MM.1S (cell line): ENCODE measurements at regions not wholly inside any gene's neighbourhood (a gene's known extent, or its start where the extent isn't known, plus 50 kb on each side); places are given as distances from the start of the nearest gene placed in this dataset.
"Not testable (repeated sequence)": the region's sequence is repeated elsewhere in the genome, so short reads cannot be mapped to it uniquely, and the experiment has no call there.

Source experiments
- DNase-seq: peaks from one replicate; pipeline ENCODE4 v3.0.0-alpha.2; 2015
- H2AFZ ChIP-seq: fragments of 300-600 bp; sonication (generic); 2 replicates; pipeline ENCODE4 v1.6.0; 2016; ENCODE audit warnings: antibody characterized with exemption, low read length
- H3F3A ChIP-seq: fragments of 300-600 bp; sonication (generic); 2 replicates; pipeline ENCODE4 v1.6.1; 2016; ENCODE audit warnings: mild to moderate bottlenecking, antibody characterized with exemption, low read length, moderate library complexity, mixed read lengths; ENCODE audit not compliant: insufficient read depth
- H3K27ac ChIP-seq: fragments of 300-600 bp; sonication (generic); 2 replicates; pipeline ENCODE4 v1.5.1; 2016; ENCODE audit warnings: mild to moderate bottlenecking, low read length
- H3K27me3 ChIP-seq: fragments of 300-600 bp; sonication (generic); replicated peaks from 2 replicates; pipeline ENCODE4 v1.6.0; 2016; ENCODE audit warnings: low read length; ENCODE audit not compliant: insufficient read depth
- H3K36me3 ChIP-seq: fragments of 300-600 bp; sonication (generic); replicated peaks from 2 replicates; pipeline ENCODE4 v1.6.1; 2016; ENCODE audit warnings: mild to moderate bottlenecking, low read length, mixed read lengths; ENCODE audit not compliant: insufficient read depth
- H3K4me1 ChIP-seq: fragments of 300-600 bp; sonication (generic); 2 replicates; pipeline ENCODE4 v1.6.1; 2016; ENCODE audit warnings: low read length, mixed read lengths
- H3K4me2 ChIP-seq: fragments of 300-600 bp; sonication (generic); 2 replicates; pipeline ENCODE4 v1.6.0; 2016; ENCODE audit warnings: low read depth, low read length
- H3K4me3 ChIP-seq: fragments of 300-600 bp; sonication (generic); 2 replicates; pipeline ENCODE4 v1.5.1; 2016; ENCODE audit warnings: low read length, mixed read lengths
- H3K79me2 ChIP-seq: fragments of 300-600 bp; sonication (generic); 2 replicates; pipeline ENCODE4 v1.6.1; 2016; ENCODE audit warnings: mixed run types, low read length, mixed read lengths
- H3K9ac ChIP-seq: fragments of 300-600 bp; sonication (generic); 2 replicates; pipeline ENCODE4 v1.6.1; 2016; ENCODE audit warnings: low read length, mixed read lengths
- H3K9me2 ChIP-seq: fragments of 300-600 bp; sonication (generic); replicated peaks from 2 replicates; pipeline ENCODE4 v1.6.1; 2016; ENCODE audit warnings: mild to moderate bottlenecking, low read length, mixed read lengths; ENCODE audit not compliant: insufficient read depth
- H3K9me3 ChIP-seq: fragments of 300-600 bp; sonication (generic); replicated peaks from 2 replicates; pipeline ENCODE4 v1.6.1; 2016; ENCODE audit warnings: mild to moderate bottlenecking, low read length, mixed read lengths; ENCODE audit not compliant: insufficient read depth
- H4K20me1 ChIP-seq: fragments of 300-600 bp; sonication (generic); 2 replicates; pipeline ENCODE4 v1.6.1; 2016; ENCODE audit warnings: mild to moderate bottlenecking, low read length, moderate library complexity, mixed read lengths; ENCODE audit not compliant: insufficient read depth
- EZH2 ChIP-seq: fragments of 300-600 bp; sonication (generic); optimal IDR thresholded peaks from 2 replicates; pipeline ENCODE3; 2017; ENCODE audit warnings: low read depth, mild to moderate bottlenecking, antibody characterized with exemption, low read length, mixed read lengths
- EZH2phosphoT487 ChIP-seq: fragments of 300-600 bp; sonication (generic); IDR thresholded peaks from 2 replicates; pipeline ENCODE4 v1.6.1; 2018; ENCODE audit warnings: antibody characterized with exemption, low read length
- TF ChIP-seq, protein P1 (sequence below): fragments of 300-600 bp; sonication (generic); IDR thresholded peaks from 2 replicates; pipeline ENCODE4 v1.5.1; 2016; ENCODE audit warnings: antibody characterized with exemption, low read length, mixed read lengths

GRCh38 chr10:128191847-128192246 is 65.6 kb upstream of the MKI67 start:
- Histone ChIP-seq H3F3A (no peaks in the 10 kb centered on the region), H3K4me3 (no peak overlapping the region), H3K9me2 (no peaks in the 10 kb centered on the region), H3K27me3 (no peaks in the 10 kb centered on the region), H3K27ac (no peak overlapping the region), H3K9ac (no peak overlapping the region), H2AFZ (no peak overlapping the region), H3K4me2 (no peak overlapping the region), H3K79me2 (no peaks in the 10 kb centered on the region), H3K4me1 (no peaks in the 10 kb centered on the region), H3K9me3 (no peaks in the 10 kb centered on the region), H3K36me3 (no peaks in the 10 kb centered on the region), H4K20me1 (no peaks in the 10 kb centered on the region)
- TF ChIP-seq EZH2phosphoT487 (no peak), EZH2 (no peak)
- DNase-seq = no peak

DNA sequence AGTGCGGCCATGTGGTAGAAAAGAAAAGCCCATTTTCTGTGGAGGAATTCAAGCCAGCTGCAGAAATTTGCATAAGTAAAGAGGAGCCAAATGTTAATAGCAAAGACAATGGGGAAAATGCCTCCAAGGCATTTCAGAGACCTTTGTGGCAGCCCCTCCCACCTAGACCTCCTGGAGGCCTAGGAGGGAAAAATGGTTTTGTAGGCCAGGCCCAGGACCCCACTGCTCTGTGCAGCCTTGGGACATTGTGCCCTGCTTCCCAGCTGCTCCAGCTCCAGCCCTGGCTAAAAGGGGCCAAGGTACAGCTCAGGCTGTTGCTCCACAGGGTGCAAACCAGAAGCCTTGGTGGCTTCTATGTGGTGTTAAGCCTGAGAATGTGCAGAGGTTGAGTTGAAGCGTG is 75.6 kb upstream of the MKI67 start:
- not testable (repeated sequence) for H3F3A ChIP-seq, H3K9ac ChIP-seq, H3K27ac ChIP-seq, H3K36me3 ChIP-seq, DNase-seq, H3K4me2 ChIP-seq, H3K4me1 ChIP-seq, H3K9me2 ChIP-seq, H3K27me3 ChIP-seq, H4K20me1 ChIP-seq, H3K9me3 ChIP-seq, H2AFZ ChIP-seq, H3K79me2 ChIP-seq, H3K4me3 ChIP-seq

- H3K79me2 ChIP-seq = no peaks in the 10 kb centered on the region
- no peak overlapping the region for H3K27ac ChIP-seq
- no peak overlapping the region for H2AFZ ChIP-seq
- H3K9me2 ChIP-seq = no peaks in the 10 kb centered on the region
- H4K20me1 ChIP-seq = no peaks in the 10 kb centered on the region
- H3F3A ChIP-seq = no peaks in the 10 kb centered on the region
- no peaks in the 10 kb centered on the region; the same call in 1 of the 2 replicates for H3K27me3 ChIP-seq
- TF ChIP-seq EZH2 (no peak), EZH2phosphoT487 (no peak)
- TF ChIP-seq, protein P1, sequence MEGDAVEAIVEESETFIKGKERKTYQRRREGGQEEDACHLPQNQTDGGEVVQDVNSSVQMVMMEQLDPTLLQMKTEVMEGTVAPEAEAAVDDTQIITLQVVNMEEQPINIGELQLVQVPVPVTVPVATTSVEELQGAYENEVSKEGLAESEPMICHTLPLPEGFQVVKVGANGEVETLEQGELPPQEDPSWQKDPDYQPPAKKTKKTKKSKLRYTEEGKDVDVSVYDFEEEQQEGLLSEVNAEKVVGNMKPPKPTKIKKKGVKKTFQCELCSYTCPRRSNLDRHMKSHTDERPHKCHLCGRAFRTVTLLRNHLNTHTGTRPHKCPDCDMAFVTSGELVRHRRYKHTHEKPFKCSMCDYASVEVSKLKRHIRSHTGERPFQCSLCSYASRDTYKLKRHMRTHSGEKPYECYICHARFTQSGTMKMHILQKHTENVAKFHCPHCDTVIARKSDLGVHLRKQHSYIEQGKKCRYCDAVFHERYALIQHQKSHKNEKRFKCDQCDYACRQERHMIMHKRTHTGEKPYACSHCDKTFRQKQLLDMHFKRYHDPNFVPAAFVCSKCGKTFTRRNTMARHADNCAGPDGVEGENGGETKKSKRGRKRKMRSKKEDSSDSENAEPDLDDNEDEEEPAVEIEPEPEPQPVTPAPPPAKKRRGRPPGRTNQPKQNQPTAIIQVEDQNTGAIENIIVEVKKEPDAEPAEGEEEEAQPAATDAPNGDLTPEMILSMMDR = no peak
- H3K36me3 ChIP-seq = no peaks in the 10 kb centered on the region
- no peak overlapping the region for H3K4me3 ChIP-seq
- no peak for DNase-seq
- no peak overlapping the region for H3K4me2 ChIP-seq
- no peak overlapping the region for H3K9ac ChIP-seq
- no peaks in the 10 kb centered on the region for H3K4me1 ChIP-seq
- H3K9me3 ChIP-seq = no peaks in the 10 kb centered on the region
Observed at GRCh38 chr10:128203028-128203427, 76.8 kb upstream of the MKI67 start.

DNA sequence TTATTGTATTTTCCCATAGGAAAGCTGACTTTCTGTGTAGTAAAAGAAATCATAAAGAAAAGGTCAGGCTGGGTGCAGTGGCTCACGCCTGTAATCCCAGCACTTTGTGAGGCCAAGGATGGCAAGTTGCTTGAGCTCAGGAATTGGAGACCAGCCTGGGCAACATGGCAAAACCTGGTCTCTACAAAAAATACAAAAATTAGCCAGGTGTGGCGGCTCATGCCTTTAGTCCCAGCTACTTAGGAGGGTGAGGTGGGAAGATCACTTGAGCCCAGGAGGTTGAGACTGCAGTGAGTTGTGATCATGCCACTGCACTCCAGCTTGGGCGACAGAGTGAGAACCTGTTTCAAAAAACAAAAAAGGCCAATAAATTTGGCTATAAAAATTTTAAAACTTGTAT is 79.4 kb upstream of the MKI67 start:
- H3K36me3 ChIP-seq, H2AFZ ChIP-seq, DNase-seq, H3K4me3 ChIP-seq, H3K9me3 ChIP-seq, H4K20me1 ChIP-seq, H3K4me2 ChIP-seq, H3F3A ChIP-seq, H3K4me1 ChIP-seq, H3K79me2 ChIP-seq, H3K9me2 ChIP-seq, H3K27ac ChIP-seq, H3K9ac ChIP-seq: not testable (repeated sequence)
- H3K27me3 ChIP-seq = peaks cover 11% of the 10 kb centered on the region; the same call in 1 of the 2 replicates

DNA sequence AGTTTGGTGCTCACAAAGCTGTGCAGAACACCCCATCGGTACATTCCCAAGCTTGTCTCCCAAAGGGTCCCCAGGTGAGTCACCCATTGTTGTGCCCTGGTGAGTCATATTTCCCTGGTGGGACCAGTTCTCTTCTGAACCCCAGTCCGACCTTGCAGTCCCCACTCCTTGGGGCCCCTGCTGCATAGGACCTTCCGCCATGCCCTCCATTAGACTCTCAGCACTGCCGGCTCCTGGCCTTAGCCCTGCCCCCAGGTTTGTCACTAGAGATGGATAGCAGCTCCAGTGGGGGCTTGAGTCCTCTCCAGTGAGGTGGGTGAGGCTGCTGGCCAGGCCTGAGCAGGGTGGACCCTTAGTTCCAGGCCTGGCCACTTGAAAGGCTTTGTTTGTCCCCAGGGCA is 80.5 kb upstream of the MKI67 start:
- no peaks in the 10 kb centered on the region for H4K20me1 ChIP-seq
- H3K27me3 ChIP-seq = peaks cover 11% of the 10 kb centered on the region; the same call in 1 of the 2 replicates
- no peaks in the 10 kb centered on the region for H3K4me1 ChIP-seq
- no peaks in the 10 kb centered on the region for H3K36me3 ChIP-seq
- H3F3A ChIP-seq = no peaks in the 10 kb centered on the region
- H3K9ac ChIP-seq = no peak overlapping the region
- H3K9me3 ChIP-seq = no peaks in the 10 kb centered on the region
- H3K9me2 ChIP-seq = no peaks in the 10 kb centered on the region
- TF ChIP-seq, protein P1 = no peak
- TF ChIP-seq EZH2phosphoT487 (no peak), EZH2 (no peak)
- H3K27ac ChIP-seq = no peak overlapping the region
- H3K4me2 ChIP-seq = no peak overlapping the region
- H3K79me2 ChIP-seq = no peaks in the 10 kb centered on the region
- H3K4me3 ChIP-seq = no peak overlapping the region
- DNase-seq = no peak
- H2AFZ ChIP-seq = no peak overlapping the region
